GM21825 (cell line): ENCODE measurements at regions not wholly inside any gene's neighbourhood (a gene's known extent, or its start where the extent isn't known, plus 50 kb on each side); places are given as distances from the start of the nearest gene placed in this dataset.
A peak's percentile ranks its signal among the peaks of the same experiment; 100 is the strongest.

Experiments used
- ATAC-seq: cut with Tn5 transposase; IDR thresholded peaks from one replicate; pipeline ENCODE4 v1.9.1; 2021; ENCODE audit warnings: mild to moderate bottlenecking, moderate library complexity; ENCODE audit not compliant: unreplicated experiment

DNA sequence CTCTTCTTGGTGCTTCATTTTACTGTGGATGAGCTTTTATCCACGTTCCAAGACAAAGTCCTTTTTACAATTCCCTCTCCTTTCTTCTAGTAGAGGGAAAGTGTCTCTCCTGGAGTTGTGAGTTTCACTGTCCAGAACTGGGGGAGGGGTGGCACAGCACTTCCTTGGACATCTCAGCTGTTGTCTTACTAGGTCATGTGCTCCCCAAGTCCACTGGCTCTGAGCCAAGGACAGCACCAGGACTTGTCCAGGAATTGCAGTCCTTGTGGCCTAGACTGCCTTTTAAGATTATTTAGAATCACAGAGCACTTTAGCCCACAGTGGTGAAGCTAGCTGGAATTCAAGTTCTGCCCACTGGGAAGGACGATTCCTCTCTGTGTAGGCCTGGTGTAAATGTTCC lies 700.2 kb upstream of the PTPRD start:
- ATAC-seq = no peak

DNA sequence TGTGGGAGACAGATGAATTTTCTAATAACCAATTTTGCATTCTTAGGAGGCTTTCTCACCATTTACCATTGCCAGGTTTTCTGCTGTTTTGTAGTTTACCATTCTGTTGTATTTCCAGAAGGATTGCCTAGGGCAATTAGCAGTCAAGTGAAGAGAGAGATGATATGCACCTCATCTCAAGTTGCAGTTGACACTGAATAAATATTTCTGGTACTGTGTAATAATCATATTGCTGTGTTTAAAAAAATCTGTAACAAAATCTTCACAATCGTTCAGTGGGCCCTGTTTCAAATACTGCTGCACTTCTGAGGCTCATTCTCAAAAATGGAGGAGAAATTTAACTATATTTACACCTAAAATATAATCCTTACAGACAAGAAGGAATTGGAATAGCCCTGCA lies 706.1 kb upstream of the PTPRD start:
- no peak for ATAC-seq

DNA sequence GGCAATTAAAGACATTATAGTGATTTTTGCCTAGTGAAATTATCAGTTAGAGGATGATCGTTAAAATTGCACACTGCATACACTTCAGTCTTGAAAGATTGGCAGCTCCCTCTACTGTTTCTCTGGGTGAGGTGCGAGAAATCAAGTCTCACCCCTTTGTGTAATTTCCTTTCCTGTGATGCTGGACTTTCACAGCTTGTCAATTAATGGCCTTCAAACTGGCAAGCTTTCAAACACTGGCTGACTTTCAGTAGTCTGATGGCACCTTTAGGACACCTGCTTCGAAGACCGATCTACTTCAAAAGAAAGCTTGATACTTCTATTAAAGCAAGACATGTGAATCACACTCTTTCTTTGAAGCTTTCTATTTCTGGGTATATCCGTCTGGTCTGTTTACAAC lies 706.7 kb upstream of the PTPRD start:
- ATAC-seq = no peak

DNA sequence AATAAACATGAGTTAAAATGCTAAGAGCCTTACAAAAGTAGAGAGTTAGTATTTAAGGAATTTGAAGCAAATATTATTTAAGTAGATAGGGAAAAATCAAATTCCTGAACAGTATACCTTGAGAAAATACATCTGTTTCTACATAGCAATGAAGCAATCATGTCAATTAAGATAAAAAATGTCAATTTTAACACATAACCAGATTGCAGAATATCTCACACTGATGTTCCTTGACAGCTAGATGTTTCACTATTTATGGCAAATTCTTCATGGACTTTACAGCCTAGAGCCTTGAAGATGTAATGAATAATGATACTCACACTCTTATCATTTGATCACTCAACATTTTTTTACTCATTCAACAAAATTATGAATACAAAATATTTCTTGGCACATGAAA lies 708.2 kb upstream of the PTPRD start:
- ATAC-seq = no peak

DNA sequence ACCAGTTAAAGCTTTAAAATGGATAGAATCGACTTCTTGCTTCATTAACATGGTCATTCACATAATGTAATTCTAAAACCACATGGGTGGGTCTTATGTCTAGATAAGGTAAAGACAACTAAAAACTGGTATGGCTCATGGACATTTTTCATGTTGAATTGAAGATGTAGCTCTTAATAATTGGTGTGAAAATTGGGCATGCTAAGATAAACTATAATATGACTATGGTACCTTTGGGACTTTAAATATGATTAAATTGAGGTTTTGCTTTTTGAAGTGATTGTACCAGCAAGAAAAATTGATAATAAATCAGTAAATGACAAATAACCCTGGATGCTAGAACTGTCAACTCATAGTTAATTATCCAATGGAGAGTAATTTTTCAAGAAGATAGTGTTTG lies 710.7 kb upstream of the PTPRD start:
- ATAC-seq = no peak

DNA sequence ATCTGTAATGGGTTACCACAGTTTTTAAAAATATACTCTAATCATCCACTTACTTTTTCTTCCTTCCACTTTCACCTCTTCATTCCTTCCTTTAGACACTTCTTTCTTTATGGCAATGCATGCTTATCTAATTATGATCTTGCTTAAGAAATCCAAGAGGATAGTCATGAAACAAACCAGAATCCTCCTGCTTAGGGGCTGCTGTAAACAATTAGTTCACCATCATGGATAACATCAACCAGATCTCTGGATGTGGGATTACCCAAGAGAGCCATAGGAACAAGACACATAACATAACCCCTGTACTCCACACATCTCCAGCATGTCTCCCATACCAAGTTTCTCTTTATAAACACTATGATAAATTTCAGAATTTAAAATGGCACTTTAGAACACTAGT lies 713.4 kb upstream of the PTPRD start:
- ATAC-seq = no peak

DNA sequence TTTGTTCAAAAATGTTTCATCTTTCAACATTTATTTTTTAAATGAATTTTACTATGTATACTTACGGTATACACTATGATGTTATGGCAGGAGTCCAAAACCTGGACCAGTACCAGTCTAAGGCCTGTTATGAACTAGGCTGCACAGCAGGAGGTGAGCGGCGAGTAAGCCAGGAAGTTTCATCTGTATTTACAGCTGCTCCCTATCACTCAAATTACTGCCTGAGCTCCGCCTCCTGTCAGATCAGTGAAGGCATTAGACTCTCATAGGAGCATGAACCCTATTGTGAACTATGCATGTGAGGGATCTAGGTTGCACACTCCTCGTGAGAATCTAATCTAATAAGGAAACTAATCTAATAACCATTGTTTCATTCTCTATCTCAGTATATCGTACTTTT lies 715.5 kb upstream of the PTPRD start:
- ATAC-seq = no peak

DNA sequence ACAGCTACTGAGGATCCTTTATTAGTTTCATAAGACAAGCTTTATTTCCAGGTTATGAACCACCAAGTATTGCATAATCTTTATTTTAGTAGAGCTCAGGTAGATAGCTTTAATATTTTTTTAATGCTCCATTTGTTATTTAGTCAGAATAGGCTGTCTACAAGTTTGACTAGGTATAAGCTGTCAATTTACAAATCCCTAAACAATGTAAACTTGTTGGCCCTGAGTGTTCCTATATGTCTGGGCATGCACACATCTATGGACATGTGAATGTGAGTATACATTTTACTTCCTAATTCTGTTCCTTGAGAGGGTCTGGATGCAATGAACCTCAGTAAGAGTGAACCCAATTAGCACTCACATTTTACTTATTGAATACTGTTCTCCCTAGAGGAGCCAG lies 722.2 kb upstream of the PTPRD start:
- no peak for ATAC-seq

DNA sequence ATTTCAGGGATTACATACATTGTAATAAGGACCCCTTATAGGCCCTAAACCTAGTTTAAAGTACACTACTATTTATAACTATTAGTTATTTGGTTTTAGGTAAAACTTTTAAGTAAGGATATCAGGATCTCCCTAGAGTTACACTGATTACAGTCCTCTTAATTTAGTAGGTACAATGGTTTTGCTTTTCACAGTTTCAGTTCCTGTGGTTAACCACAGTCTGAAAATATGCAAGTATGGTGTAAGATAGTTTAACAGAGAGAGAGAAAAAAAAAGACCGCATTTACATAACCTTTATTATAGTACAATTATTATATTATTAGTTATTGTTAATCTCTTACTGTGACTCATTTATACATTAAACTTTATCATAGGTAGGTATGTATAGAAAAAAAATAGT lies 725.3 kb upstream of the PTPRD start:
- peak; percentile 72 for ATAC-seq

DNA sequence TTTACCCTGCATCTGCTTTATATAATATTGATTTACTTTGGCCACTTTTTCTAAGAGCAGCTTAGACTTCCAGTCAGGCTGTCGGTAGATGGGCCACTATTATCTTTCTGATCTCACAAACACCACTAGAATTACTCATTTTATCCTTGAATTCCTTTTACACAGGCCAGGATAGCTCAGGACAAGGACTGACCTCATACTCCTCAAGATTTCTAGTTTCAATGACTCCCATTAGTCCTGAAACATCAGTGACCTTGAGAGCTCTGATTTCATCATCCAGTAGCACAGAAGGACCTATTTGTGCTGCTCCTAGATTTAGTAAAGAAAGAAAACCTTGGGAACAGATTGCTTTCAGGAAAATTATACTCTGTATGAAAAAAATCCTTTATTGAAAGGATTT lies 727.9 kb upstream of the PTPRD start:
- no peak for ATAC-seq

DNA sequence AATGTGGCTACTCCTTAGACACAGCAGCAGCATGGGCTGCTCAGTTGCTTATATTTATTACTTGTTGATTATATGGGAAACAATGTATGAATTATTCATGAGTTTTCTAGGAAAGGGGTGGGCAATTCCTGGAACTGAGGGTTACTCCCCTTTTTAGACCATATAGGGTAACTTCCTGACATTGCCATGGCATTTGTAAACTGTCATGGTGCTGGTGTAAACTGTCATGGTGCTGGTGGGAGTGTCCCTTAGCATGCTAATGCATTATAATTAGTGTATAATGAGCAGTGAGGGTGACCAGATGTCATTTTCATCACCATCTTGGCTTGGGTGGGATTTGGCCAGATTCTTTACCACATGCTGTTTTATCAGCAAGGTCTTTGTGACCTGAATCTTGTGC lies 734.6 kb upstream of the PTPRD start:
- ATAC-seq = no peak

DNA sequence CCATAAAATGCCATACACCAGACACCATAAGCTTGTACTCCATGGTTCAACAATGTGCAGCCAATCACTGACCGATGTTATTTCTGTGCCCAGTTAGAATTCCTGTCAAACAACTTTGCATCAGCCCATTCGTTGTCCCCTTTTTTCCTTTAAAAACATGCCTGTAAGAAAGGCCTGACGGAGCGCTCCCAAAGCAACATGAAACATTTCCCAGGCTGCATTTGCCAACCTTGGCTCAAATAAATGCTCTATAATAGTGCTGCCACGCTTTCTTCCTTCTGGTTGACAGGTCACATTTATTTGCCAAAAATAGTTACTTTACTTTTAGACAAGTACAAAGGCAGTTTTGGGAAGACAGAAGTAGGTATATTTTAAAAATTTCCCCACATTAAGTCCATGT lies 735.6 kb upstream of the PTPRD start:
- no peak for ATAC-seq

DNA sequence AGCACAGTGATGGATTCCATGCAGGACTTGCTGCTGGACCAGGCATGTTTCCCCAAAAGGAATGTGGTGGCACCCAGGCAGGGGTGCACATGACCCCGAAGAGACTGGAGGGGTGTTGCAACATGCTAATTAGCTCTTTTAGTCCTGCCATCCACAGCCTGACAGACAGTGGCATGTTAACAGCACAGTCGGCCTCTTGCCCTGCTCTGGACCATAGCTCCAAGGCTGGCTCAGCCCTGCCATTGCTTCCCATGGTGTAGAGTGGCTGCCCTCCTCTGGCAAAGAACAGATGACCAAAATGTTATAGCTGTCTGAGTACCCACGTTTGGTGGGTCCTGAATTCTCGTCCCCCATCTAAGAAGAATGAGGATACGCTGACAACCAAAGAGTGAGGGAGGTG lies 736.4 kb upstream of the PTPRD start:
- no peak for ATAC-seq

DNA sequence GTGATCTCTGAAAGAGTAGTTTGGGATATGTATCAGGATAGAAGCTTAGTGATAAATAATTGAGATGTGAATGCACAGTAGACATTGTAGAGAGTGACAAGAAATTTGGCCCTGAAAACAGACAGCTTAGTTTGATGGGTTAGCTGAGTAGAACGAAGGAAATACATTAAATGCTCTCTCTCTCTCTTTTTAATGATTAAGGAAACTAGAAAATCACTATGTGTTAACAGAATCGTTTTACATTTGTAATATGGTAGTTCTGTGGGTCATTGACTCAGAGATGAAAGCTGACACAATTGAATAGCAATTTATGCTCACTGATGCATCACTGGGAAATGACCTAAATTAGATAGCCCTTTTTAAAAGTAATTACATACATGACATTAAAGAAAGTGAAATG lies 739.8 kb upstream of the PTPRD start:
- ATAC-seq = no peak

DNA sequence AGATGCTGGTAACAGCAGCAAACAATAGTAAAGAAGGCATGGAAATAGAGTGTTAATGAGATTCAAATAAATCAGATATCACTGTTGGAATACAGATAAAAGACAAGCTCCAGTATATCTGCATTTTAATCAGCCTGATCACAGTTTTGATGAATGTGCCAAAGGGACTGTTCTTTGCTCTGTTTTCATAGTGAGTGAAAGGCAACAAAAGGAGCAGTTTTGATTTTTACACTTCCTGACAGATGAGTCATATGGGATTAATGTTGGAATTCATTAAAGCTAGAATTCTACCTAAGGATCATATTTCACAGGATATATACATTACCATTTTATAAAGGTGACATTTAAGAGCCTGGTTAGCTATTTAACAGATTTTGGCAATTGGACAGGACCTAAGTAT lies 743.3 kb upstream of the PTPRD start:
- ATAC-seq = no peak

DNA sequence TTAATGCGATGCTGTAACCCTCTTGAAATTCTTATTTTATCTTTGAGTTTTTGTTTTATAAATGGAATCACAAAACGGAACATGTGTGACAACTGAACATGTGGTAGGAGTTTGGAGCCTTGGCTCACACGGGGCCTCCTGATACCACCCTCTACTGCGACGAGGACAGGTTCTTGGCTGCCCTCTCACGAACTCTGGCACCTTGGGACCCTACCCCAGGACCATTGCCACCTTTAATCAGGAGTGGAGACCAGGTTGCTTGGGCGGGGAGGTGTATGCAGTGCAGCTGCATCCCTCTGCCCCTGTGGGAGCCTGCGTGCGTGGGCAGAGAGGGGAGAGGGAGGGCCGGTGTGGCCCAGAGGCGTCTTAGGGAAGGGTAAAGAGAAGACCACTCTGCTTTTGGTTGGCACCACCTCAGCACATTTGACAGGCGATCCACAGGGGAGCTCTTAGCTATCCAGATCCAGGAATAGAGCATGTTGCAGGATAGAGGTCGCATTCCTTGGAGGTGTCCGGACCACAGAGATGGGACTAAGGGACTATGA lies 753.9 kb upstream of the PTPRD start:
- ATAC-seq = no peak

DNA sequence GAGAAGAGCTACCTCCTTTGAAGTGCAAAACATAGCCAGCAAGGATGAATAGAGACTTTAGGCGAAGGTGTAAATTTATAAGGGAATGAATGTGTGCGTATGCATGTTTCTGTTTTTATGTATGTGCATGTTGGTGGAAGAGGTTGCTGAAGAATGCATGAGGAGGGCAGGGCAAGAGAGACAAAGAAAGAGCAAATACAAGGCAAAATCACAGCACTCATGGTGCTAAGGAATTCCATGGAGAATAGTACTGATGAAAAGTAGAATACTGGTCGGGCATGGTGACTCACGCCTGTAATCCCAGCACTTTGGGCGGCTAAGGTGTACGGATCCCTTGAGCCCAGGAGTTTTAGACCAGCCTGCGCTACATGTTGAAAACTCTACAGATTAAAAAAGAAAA lies 762.1 kb upstream of the PTPRD start:
- no peak for ATAC-seq

DNA sequence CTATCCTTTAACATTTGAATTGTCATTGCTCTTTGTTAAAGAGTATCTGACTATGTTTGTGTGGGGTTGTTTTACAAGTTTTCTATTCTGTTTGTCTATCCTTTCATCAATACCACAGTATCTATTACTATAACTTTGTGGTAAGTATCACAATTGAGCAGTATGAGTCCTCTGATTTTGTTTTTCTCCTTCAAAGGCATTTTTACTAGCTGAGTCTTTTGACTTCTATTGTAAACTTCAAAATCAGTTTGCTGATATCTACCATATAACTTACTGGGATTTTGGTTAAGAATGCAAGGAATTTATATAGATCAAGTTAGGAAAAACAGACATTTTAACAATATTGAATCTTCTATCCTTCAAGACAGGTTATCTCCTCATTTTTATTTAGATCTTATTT lies 789.8 kb upstream of the PTPRD start:
- ATAC-seq = no peak

DNA sequence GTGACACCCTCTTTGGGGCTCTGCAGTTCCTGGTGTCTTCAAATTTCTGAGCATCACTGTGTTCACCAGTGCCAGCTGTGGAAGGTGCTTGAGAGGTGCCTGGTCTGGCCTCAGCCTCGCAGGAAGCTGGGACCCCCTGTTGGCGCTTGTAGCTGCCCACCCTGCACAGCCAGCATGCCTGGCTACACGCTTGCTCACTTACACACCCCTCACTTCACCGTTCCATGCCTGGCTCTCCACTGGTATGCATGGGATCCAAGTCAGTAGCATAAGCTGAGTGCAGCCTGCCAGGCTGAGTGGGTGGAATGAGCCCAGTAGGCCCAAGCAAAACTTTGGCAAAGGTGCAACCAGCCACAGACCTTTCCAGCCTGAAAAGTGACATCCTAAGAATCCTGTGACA lies 801.4 kb upstream of the PTPRD start:
- ATAC-seq = no peak

DNA sequence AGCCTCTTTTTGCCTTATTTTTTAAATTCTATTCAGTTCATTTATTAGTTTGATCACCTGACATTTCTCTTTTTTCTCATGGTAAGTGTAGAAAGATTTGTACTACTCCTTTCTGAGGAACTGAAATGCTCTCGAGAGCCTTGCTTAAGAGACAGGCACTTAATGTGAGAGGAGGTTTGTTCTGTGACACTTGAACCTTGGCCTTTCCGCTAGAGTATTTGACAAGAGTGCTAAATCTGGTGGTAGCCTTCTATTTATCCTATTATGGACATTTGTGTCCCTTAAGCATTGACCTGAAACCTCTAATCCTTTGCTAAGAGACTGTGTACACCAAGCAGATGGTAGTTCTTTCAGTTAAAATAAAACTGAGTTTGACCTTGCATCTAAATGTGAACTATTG lies 805.0 kb upstream of the PTPRD start:
- ATAC-seq = no peak

DNA sequence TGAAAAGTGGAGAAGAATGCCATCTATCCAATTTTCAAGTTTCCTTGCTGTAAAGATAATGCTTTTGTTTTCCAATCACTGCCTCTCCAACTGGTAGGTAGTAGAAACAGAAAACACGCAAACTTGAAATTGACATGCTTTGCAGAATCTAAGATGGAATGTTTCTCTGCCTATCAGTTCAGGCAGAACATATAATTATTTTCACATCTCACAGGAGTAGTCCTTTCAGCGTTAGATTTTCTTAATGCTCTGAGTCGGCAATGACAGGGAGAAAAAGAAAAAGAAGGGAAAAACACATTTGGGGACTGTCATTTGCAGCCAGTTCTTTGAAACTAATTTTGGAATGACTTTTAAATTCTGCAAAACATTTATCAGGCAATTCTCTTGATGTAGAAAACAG lies 818.7 kb upstream of the PTPRD start:
- no peak for ATAC-seq

DNA sequence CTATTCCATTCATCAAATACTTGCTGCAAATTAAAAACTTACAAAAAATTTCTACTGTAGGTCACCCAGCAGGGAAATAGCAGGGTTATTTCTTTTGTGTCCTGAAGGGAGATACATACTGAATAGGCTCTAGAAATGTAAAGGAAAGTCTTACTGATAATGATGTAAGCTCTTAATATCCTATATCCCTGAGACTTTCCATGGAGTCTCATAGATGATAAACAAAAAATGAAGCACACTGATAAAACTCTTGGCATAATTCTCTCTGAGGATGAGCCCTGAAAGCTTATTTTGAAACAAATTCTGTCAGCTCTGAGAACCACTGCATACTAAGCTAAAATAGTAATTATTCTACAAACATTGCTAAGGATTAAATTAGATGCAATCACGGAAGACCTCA lies 819.6 kb upstream of the PTPRD start:
- no peak for ATAC-seq

DNA sequence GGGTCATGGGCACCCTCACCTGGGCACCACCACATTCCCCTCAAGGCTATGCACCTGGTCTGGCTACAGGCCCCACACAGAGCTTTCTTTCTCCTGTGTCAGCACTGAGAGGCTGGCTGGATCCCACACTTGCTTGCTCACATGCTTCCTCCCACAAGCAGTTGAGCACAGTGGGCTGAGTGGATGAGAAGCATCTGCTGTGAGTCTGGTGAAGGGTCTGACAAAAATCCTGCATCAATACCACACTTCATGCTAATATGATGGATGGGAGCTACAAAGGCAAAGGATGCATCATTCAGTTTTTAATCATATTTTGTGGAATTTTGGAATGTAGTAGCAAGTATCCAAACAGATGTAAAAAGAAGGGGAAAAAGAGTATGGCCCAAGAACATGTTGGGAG lies 830.8 kb upstream of the PTPRD start:
- no peak for ATAC-seq
